OCI-LY3 (cell line): ENCODE measurements at regions not wholly inside any gene's neighbourhood (a gene's known extent, or its start where the extent isn't known, plus 50 kb on each side); places are given as distances from the start of the nearest gene placed in this dataset.

Source experiments
- CTCF ChIP-seq: fragments of 200-600, 300-600 bp; sonication (generic); IDR thresholded peaks from 2 replicates; pipeline ENCODE4 v1.5.1; 2014; ENCODE audit warnings: antibody characterized with exemption, low read length, low read depth
- EZH2phosphoT487 ChIP-seq: fragments of 200-600 bp; shearing (Covaris generic); IDR thresholded peaks from 2 replicates; pipeline ENCODE4 v1.6.1; 2018; ENCODE audit warnings: antibody characterized with exemption, mixed run types, low read depth

GRCh38 chr6:126195625-126196236 is 144.2 kb upstream of the CENPW start:
- TF ChIP-seq CTCF = no peak
- no peak for TF ChIP-seq EZH2phosphoT487
